ENCODE measurements at regions not wholly inside any gene's neighbourhood (a gene's known extent, or its start where the extent isn't known, plus 50 kb on each side); places are given as distances from the start of the nearest gene placed in this dataset.
"Not testable (repeated sequence)": the region's sequence is repeated elsewhere in the genome, so short reads cannot be mapped to it uniquely, and the experiment has no call there.

DNA sequence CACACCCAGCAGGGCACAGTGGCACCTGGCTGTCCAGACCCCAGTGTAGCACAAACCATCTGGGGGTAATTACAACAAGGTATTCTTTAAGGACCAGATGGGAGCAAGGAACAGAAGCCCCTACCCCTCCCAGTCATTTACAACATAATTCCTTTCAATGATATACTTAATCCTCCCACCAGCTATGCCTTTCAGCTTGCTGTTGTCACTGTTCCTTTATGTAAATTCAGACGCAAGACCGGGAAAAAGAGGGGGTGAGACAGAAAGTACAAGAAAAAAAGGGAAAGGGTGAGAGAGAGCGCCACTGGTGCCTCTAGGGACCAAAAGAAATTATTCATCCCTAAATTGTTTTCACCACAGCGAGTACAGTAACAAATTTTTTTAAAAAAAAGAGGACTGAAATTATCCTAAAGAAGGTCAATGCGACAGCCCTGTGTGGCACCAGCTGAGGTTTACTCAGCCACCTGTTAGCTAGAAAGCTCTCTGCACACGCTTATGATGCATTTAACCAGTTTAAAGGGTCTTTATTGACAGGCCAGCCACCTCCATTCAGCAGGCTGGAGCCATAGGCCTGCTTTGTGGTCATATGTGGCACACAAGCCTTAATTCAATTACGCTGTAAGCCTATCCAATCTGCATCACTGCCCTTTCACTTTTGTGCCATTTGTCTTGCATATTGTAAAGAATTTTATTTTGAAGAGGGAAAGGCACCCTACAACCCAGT, 210.2 kb upstream of the ISL1 start:
- DNase-seq (ENCODE audit: low read depth in 2 of 2) = no peak

DNA sequence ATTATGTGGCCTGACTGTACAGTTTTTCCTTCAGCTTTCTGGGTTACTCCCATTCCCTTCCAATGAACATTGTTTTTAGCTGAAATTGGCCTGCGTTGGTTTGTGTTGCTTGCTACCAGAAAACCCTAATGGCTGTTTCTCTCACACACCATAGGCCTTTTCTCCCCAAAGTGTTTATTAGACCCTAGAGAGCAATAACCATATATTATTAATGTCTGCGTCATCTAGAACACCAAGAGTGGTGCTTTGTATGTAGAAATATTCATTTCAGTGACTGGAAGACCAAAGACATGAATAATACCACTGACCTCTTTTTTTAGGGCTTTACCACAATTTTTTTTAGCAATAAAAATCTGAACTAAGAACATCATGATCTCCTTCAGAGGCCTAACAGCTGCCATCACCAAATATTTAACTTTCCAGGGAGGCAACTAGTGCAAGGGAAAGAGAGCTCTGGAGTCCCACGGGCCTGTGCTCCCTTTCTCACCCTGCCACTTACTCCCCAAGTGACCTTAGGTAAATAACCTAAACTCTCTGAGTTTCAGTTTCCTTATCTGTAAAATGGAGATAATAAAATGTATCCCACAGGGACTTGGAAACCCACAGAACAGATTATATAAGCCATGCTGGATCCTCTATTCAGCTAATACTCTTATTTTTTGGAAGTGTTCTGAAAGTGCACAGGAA, 201.9 kb upstream of the ISL1 start:
- DNase-seq (ENCODE audit: low read depth in 2 of 2) = no peak

DNA sequence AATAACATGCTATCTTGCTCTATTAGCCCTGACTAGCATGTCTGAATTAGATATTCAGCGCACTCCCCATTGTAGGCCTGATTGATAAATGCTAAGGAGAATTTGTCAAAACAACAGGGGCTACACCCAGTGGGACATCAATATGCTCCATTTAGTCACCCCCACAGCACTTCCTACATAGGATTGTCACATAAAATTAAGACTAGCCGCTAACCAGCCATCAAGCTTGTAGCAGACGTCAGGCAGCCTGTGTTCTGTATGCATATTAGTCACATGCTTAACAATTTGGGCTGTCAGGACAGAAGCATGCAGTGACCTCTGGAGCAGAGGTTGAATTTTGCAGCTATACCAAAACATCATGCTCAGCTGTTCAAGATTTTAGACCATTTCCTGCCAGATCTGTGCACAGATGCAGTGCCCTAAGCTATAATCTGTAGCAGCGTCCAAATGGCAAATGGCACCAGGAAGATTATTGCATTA, 197.4 kb upstream of the ISL1 start:
- DNase-seq (ENCODE audit: low read depth in 2 of 2) = no peak

DNA sequence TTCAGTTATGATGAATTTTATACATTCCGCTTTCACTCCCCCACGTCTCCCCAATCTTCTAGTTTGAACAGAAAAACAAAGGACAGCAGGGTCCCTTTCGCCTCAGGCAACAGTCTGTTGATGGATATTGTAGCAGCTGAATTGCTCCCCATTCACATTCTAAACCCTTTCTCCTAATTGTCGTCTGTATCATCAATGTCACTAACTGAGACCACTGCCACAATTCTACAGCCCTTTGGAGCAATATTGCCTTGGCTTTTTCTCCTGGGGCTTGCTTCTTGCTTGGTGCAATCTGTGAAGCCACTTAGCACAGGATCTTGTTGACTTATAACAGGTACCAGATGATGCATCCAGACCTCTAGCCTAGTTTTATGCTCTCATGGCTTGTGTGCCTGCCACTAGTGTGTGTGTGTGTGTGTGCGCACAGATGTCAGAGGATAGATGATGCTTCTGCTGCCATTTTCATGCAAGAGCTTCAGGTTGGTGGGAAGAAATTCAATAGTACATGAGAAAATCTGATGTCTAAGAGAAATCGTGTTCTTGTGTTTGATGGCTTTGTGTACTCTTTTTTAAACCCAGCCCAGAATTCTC, 195.2 kb upstream of the ISL1 start:
- no peak for DNase-seq (ENCODE audit: low read depth in 2 of 2)

DNA sequence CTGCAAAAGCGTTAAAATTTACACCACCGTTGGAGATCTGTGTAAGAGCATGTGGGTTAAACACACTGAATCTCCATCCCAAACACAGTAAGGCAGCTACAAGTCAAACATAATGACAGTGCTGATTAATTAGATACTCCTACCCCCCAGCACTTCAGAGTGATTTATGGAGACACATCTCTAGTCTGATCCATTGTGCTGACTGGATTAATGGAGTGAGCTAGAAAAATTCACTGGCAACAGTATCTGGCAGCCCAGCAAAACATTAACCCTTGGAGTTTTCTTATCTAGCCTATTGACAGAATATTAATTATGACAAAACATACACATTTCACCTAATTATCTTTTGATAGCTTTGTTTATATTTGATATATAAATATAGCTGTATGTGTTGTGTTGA, 188.6 kb upstream of the ISL1 start:
- DNase-seq (ENCODE audit: low read depth in 2 of 2) = no peak

DNA sequence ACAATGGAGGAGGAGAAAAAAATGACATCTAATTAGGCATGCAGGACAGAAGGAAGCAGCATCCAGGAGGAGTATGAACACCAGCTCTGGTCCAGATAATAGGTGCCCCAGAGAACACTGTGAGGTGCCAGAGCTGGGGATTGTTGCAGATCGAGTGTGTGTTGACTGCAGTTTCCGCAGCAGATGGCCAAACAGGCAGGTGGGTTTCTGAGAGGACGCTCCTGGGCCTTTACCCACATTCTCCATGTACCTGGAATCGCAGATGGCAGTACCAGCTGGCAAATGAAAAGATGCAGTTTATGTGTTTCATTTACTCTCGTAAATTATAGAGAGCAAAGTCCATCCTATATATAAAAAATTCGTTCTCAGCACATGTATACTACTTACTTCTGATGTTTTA, 182.2 kb upstream of the ISL1 start:
- no peak for DNase-seq (ENCODE audit: low read depth in 2 of 2)

DNA sequence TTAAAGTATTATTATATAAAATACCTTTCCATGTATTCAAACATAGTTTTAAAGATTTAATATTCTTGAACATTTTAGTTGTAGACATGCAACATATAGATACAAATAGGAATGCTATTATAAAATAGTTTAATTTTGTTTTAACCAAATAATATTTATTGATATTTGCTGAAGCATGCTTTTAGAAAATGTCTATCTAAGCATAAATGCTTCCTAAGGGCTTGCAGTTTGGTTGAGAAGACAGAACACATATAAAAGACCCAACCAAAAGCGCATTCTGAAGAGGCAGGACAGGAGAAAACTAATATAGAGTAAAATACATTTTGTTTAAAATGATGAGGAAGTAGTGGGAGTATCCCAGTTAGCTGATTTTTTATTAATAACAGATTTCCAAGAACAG, 181.5 kb upstream of the ISL1 start:
- no peak for DNase-seq (ENCODE audit: low read depth in 2 of 2)

DNA sequence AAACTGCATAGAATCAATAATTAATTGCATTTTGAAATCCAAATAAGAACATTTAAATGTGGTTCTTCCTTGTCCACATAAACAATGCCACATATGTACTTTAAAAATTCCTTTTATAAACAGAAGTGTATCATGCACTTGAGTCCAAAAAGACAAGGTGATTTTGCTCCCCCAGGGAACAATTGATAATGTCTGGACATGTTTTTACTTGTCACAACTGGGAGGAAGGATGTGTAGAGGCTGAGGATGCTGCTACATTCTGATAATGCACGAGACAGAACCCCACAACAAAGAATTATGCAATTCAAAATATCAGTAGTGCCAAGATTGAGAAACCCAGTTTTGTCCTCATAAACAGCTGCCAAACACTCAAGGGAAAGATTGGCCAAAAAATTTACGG, 181.1 kb upstream of the ISL1 start:
- DNase-seq (ENCODE audit: low read depth in 2 of 2) = no peak

DNA sequence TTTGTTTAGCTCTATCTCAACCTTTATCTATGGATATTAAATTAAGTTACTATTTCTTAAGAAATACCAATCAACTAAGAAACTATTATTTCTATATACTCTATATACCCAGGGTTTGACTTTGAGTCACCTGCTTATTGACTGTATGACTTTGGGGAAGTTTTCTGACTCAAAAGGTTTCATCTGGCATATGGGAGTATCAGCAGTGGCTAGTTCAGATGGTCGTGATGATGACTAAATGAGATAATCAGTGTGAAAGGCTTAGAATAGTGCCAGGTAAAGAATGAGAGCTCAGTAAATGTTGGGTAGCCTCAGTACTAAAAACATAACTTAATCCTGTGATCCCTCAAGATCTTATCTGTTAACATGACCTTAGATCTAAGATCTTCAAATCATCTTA, 179.7 kb upstream of the ISL1 start:
- DNase-seq (ENCODE audit: low read depth in 2 of 2) = no peak

DNA sequence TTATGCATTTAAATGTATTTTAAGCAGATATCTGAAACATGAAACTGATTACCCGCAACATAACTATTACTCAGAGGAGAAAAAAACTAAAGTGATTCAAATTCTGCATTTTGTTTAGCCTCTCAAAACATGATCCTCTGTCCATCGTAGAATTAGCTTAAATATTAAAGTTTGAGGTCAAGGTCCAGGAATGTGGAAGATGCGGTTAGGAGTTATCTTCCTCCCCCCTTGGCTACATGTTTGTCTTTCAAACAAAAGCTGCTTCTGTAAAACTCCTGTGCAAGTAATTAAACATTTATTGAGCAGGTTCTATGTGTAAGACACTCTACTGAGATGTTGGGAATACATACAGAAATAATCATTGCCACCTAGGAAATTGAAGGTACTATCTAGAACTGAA, 175.0 kb upstream of the ISL1 start:
- no peak for DNase-seq (ENCODE audit: low read depth in 2 of 2)

DNA sequence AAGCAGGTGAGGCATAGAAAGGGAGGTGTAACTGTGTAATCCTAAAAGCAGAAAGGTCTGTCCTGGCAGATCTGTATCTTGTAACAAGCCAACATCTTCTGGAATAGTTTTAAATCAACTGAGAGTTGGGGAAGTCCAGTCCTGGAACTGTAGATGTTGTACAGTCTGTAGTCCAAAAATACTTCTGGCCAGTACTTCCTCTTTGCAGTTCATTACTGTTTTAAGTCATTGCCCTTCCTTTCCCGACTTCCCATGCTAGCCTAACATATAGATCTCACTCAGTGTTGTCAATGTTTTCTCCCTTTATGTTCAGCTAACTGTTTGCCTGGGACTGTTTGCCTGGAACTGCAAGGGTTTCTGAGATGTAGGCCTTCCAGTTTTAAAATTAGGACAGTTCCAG, 168.5 kb upstream of the ISL1 start:
- no peak for DNase-seq (ENCODE audit: low read depth in 2 of 2)

DNA sequence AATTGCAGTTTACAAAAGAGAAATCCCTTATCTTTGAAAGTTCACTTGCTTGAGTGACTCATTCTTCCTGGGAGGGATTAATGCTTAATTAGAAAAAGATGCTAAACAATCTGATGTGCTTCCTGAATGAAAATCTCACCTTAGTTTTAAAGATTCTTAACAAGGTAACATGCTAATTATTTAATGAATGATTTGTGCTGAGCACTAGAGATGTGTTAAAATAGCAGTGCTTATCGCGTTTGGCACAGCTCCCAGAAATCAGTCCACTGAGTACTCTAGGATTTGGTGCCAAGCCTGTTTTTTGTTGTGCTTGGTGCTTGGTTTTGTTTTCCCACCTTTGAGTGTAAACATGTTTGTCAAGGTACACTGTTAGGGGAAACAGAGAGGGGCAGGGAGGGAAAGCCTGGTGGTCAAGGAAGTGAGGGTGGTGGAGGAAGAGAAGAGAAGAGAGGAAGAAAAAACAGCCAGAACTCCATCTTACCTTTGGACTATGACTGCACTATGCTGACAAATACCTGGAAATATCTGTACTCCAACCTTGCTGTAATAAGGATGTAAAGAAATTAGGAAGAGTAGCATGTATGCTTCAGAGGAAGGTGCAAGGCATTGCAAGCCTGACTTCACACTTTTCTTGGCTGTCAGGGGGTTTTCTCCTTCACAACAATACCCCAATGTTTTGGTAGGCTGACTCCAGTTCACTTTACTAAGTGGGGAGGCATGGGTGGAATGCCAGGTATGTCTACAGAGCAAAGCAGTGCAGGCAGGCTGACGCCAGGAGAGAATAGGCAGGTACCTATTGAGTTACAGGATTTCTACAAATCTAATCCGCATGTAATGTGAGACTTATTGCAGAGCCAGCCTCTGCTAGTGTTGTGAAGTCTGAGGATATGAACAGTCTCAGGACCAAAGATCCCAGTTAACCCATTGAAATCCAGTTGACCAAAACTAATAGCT, 157.2 kb upstream of the ISL1 start:
- no peak for DNase-seq (ENCODE audit: low read depth in 2 of 2)

DNA sequence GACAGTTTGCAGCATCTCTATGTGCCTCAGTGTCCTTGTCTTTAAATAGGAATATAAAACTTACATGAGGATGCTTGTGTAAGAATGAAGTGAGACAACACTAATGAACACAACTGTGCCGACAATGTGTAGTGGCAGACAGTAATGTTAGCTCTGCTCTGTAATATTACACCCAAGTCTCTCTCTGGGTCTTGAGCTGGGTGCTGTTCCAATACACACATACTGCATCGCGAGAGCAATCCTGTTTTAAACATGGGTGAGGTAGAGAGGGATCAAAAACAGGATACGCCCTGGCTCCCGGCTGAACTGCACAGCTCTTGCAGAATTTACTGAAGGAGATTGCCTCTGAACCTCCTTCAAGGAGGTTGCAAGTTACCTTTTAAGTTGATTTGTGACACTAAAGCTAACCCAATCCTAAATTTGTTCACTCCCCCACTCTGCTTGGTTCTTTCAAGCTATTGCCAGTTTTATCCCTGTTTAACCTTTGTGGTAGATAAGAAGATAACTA, 155.2 kb upstream of the ISL1 start:
- DNase-seq (ENCODE audit: low read depth in 2 of 2) = no peak

DNA sequence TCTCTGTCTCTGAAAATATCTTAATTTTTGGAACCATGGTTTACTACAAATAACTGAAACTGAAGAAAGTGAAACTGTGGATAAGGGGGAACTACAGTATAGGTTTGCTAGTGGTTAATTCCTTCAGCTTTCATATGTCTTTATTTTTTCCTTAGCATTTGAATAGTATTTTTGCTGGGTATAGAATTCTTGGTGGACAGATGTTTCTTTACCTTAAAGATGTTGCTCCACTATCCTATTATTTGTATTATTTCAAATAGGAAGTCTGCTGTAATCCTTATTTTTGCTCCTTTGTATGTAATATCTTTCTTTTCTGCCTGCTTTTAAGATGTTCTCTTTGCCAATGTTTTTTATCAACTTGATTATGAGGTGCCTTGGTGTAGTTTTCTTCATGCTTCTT, 152.9 kb upstream of the ISL1 start:
- no peak for DNase-seq (ENCODE audit: low read depth in 2 of 2)

DNA sequence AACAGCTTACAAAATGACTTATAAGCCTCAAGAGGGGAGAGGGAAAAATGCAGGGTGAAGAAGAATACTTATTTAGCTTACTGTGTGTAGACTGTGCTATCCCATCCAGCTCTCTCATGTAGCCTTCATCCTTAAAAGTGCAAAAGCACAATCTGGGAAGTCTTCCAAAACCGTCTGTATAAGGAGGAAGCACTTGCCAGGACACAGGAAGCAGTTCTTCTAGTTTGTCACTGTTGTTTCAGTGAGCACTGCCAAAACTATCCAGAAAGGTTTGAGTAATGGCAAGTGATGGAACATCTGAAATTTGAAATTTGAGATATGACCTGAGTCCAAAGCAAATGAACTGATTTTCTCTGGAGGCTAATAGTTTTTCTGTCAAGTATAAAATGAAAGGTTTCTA, 140.8 kb upstream of the ISL1 start:
- no peak for DNase-seq (ENCODE audit: low read depth in 2 of 2)

DNA sequence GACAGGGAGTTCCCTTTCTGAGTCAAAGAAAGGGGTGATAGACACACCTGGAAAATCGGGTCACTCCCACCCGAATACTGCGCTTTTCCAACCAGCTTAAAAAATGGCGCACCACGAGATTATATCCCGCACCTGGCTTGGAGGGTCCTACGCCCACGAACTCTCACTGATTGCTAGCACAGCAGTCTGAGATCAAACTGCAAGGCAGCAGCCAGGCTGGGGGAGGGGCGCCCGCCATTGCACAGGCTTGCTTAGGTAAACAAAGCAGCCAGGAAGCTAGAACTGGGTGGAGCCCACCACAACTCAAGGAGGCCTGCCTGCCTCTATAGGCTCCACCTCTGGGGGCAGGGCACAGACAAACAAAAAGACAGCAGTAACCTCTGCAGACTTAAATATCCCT, 132.3 kb upstream of the ISL1 start:
- not testable (repeated sequence) for DNase-seq (ENCODE audit: low read depth in 2 of 2)

DNA sequence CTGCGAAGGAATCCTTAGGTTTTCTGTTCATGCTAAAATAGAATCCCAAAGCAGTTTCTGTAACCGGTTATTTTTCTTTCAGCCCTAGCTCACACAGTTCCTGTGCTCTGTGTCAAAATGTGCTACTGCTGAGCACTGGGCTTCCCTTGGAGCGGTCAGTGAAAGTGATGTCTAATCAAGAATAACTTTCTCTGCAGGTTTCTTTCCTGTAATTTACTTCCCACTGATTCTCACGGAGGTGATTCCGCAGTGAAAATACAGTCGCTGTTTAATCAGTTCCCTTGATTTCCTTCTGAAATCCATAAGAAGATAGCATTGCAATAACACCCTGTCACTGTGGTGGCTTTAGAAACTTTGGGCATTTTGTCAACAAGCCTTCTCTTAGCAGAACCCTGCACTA, 112.0 kb upstream of the ISL1 start:
- DNase-seq (ENCODE audit: low read depth in 2 of 2) = no peak

DNA sequence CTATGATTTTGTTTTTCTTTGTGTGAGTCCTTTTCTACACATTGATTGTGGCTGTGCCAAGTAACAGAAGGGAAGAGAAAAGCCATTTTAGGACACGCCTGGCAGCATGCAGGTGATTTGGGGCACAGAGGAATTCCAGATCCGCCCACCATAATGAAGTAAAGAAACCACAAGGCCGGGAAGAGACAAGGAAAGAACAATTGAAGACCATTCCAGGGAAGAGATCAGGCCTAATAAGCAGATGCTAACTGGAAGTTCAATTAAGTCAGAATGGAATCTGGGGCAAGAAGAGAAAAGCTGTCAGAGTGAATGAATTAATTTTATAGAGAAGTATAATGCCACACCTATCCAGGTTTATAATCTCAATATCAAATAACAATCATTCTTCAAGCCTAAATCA, 110.2 kb upstream of the ISL1 start:
- no peak for DNase-seq (ENCODE audit: low read depth in 2 of 2)

DNA sequence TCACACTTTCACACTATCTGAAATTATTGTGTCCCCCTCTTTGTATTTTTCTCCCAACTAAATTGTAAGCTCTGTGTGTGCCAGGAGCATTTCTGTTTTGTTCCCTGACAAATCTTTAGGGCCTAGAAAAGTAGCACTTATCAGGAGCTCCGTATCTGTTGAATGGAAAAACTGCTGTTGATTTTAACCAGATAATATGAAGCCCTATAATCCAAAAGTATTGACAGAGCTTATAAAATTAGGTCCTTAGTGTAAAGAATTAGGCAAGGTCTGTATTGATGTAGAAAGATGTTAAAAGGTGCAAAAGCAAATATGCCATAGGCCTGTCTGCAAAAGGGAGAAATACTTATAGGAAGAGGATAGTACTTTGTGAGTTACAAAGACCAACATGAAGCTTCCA, 109.4 kb upstream of the ISL1 start:
- no peak for DNase-seq (ENCODE audit: low read depth in 2 of 2)

DNA sequence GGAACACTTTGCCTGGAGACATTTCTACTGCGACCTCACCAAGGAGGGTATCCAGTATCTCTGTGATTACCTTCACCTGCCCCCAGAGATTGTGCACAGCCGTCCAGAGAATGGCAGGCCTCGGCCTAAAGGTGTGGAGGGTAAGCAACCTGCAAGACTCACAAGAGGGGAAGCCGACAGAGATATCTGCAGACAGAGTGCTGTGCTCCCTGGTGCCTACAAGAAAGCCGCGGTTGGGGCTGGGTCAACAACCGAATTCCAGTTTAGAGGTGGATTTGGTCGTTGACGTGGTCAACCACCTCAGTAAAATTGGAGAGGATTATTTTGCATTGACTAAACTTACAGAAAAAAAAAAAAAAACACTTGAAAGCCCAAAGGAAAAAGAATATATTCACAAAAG, 107.8 kb upstream of the ISL1 start:
- DNase-seq (ENCODE audit: low read depth in 2 of 2) = no peak

DNA sequence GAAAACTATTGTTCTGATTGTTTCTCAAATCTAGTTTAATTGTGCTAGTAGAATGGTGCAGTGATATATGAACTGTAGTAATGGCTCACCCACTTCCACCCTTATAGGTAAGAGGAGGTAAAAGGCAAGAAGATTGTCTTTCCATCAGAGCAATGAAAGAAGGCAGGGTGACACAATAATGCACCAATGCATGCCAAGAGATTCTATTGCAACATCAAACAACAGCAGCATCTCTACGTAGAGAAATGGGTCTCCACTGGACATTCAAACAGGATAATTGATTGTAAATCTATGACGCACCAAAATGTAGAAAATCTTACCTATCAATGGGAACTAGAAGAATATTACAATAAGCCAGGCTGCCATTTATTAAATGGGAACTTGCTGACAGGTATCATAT, 107.0 kb upstream of the ISL1 start:
- DNase-seq (ENCODE audit: low read depth in 2 of 2) = no peak

DNA sequence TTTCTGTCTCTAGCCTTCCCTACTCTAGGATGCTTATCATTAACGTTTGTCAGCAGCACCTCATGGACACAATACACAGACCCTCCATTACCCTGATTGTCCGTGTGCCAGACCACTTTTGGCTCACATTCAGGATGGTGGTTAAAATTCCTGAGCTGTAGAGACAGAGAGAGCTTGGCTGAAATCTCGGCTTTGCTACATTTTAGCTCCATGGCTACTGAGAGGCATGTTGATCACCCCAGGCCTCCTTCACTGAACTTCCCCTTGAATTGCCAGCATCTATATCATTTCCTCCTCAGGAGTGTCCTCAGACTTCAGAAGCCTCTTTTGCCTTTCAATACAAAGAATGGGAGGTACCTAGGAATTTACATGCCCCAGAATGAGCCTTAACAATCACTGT, 104.7 kb upstream of the ISL1 start:
- no peak for DNase-seq (ENCODE audit: low read depth in 2 of 2)
